ENCODE measurements at regions not wholly inside any gene's neighbourhood (a gene's known extent, or its start where the extent isn't known, plus 50 kb on each side); places are given as distances from the start of the nearest gene placed in this dataset.
A peak's percentile ranks its signal among the peaks of the same experiment; 100 is the strongest.

GRCh38 chr22:23494930-23495266 lies 85.2 kb downstream of the IGLL1 start (continued):
- peak; percentile 91 for TF ChIP-seq PRDM10 (IDR thresholded peaks at IDR 0.05; ENCODE audit: partially characterized antibody)
- no peak for TF ChIP-seq ZNF175 (CRISPR knock-in tag; IDR thresholded peaks at IDR 0.05; ENCODE audit: low read depth)

DNA sequence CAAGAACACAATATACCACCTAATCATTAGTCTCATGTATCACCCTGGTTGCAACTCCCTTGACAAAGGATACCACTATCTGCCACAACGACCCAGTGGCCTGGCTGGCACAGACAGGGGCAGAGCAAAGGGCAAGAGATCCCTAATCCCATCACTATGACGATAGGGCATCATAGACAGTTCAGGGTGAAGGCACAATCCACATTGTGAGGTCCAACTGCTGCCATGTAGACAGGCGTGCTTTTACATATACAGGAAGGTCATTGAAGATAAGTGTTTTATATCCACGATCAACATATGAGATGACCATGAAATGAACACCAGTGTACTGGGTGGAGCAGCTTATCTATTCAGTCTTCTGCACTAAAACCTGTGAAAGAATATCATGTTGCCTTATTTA lies 94.6 kb downstream of the IGLL1 start:
- Histone ChIP-seq H3K9me3 (replicated peaks; ENCODE audit: control insufficient read depth, insufficient read depth, low read depth, low read length) (no peaks in the 10 kb centered on the region), H3K4me2 (ENCODE audit: insufficient read depth, low read length) (no peak overlapping the region), H3K79me2 (ENCODE audit: control insufficient read depth, insufficient read depth, low read length) (no peaks in the 10 kb centered on the region), H2AFZ (ENCODE audit: low read depth, low read length) (no peak overlapping the region), H3K4me3 (no peak overlapping the region), H3K9ac (ENCODE audit: insufficient read depth in 1 of 2, low read depth in 2 of 2, low read length in 2 of 2) (no peak overlapping the region), H3K27ac (ENCODE audit: extremely low read depth, low read depth, low read length) (no peak overlapping the region), H3K9me1 (ENCODE audit: control insufficient read depth, insufficient read depth, low read length) (no peaks in the 10 kb centered on the region), H4K20me1 (replicated peaks; ENCODE audit: control insufficient read depth, insufficient read depth, low read length) (no peaks in the 10 kb centered on the region; the same call in 1 of the 2 replicates), H3K36me3 (ENCODE audit: control insufficient read depth, insufficient read depth, low read length) (no peaks in the 10 kb centered on the region), H3K27me3 (ENCODE audit: control insufficient read depth in 2 of 2, insufficient read depth in 2 of 2, low read length in 2 of 2) (peaks cover 0 to 2% of the 10 kb centered on the region in 2 experiments; a peak in 2 of 5 replicates), H3K4me1 (replicated peaks in 1 of 2; ENCODE audit: control insufficient read depth in 2 of 2, insufficient read depth in 2 of 2, low read length in 2 of 2) (no peaks in the 10 kb centered on the region)
- FAIRE-seq: no peak
- ATAC-seq: no peak
- intact Hi-C loops (cut with micrococcal nuclease): no loop called here
- no TSS peak for BruUV-seq (replicated peaks)
- ChIA-PET POLR2A (no interaction called here), CTCF (ENCODE audit: low intra/inter-chr PET ratio) (no interaction called here)
- in situ Hi-C loops (cut with MboI): no loop called here
- DNase-seq (ENCODE audit: extremely low read depth in 1 of 4, low spot score in 3 of 4): no peak
- WGBS (ENCODE audit: insufficient coverage, low coverage, missing lambda C conversion rate): 0% methylated on average over 3 of the region's 4 CpGs
- TF ChIP-seq SREBF2 (CRISPR knock-in tag; IDR thresholded peaks at IDR 0.05) (no peak), ZBTB40 (IDR thresholded peaks at IDR 0.05) (no peak), ZBTB40 (CRISPR knock-in tag; IDR thresholded peaks at IDR 0.05) (no peak), HLTF (IDR thresholded peaks at IDR 0.05) (no peak)

Measured in K562 (cell line).